Activated CD4-positive, CD25-positive, alpha-beta regulatory T cell treated with anti-CD3 and anti-CD28 coated beads, Interleukin-2, amount 50 U/mL, for 72 hours (primary cell): ENCODE measurements at regions not wholly inside any gene's neighbourhood (a gene's known extent, or its start where the extent isn't known, plus 50 kb on each side); places are given as distances from the start of the nearest gene placed in this dataset.
"Not testable (repeated sequence)": the region's sequence is repeated elsewhere in the genome, so short reads cannot be mapped to it uniquely, and the experiment has no call there.

Experiments
- DNase-seq: peaks from one replicate; pipeline ENCODE4 v3.0.0; 2021

- no peak for DNase-seq
These were observed 61.4 kb downstream of the NXNL2 start for GRCh38 chr9:88596376-88596775.

GRCh38 chr9:88604836-88605511 is 70.0 kb downstream of the NXNL2 start:
- no peak for DNase-seq

GRCh38 chr9:88605512-88606362 is 70.8 kb downstream of the NXNL2 start:
- DNase-seq = no peak

- DNase-seq = no peak
These were observed 79.4 kb downstream of the NXNL2 start for GRCh38 chr9:88614359-88614758.

GRCh38 chr9:88623698-88624097 is 88.7 kb downstream of the NXNL2 start:
- no peak for DNase-seq

- DNase-seq = no peak
These were observed 93.1 kb downstream of the NXNL2 start for GRCh38 chr9:88628114-88628513.

GRCh38 chr9:88628811-88629210 is 93.8 kb downstream of the NXNL2 start:
- no peak for DNase-seq

- not testable (repeated sequence) for DNase-seq
These were observed 95.6 kb downstream of the NXNL2 start for GRCh38 chr9:88630574-88630973.

- no peak for DNase-seq
These were observed 100.2 kb downstream of the NXNL2 start for GRCh38 chr9:88635151-88635550.

- no peak for DNase-seq
These were observed 106.7 kb downstream of the NXNL2 start for GRCh38 chr9:88641456-88642240.

GRCh38 chr9:88642336-88642735 is 107.4 kb downstream of the NXNL2 start:
- DNase-seq = no peak

GRCh38 chr9:88643931-88644330 is 109.0 kb downstream of the NXNL2 start:
- DNase-seq = no peak

GRCh38 chr9:88645172-88645878 is 110.3 kb downstream of the NXNL2 start:
- no peak for DNase-seq

- DNase-seq = no peak
These were observed 110.9 kb downstream of the NXNL2 start for GRCh38 chr9:88645879-88646199.

GRCh38 chr9:88646539-88647300 is 111.7 kb downstream of the NXNL2 start:
- DNase-seq = no peak

GRCh38 chr9:88651682-88652633 is 117.0 kb downstream of the NXNL2 start:
- DNase-seq = no peak

GRCh38 chr9:88652876-88653275 is 117.9 kb downstream of the NXNL2 start:
- no peak for DNase-seq

- no peak for DNase-seq
These were observed 118.4 kb downstream of the NXNL2 start for GRCh38 chr9:88653406-88653805.

- DNase-seq = no peak
These were observed 118.9 kb downstream of the NXNL2 start for GRCh38 chr9:88653911-88654310.

- no peak for DNase-seq
These were observed 122.9 kb downstream of the NXNL2 start for GRCh38 chr9:88657893-88658292.

GRCh38 chr9:88658311-88658822 is 123.4 kb downstream of the NXNL2 start:
- no peak for DNase-seq
